ENCODE measurements at regions not wholly inside any gene's neighbourhood (a gene's known extent, or its start where the extent isn't known, plus 50 kb on each side); places are given as distances from the start of the nearest gene placed in this dataset.

- TF ChIP-seq CTCF (conservative IDR thresholded peaks at IDR 0.05; ENCODE audit: low read length) (no peak), EZH2phosphoT487 (IDR thresholded peaks at IDR 0.05; ENCODE audit: borderline replicate concordance, low read depth, low read length) (no peak)
These were observed 149.8 kb upstream of the TMTC4 start for GRCh38 chr13:100824366-100824765.

All from OCI-LY7 (cell line).